Osteoblast (primary cell): ENCODE measurements at regions not wholly inside any gene's neighbourhood (a gene's known extent, or its start where the extent isn't known, plus 50 kb on each side); places are given as distances from the start of the nearest gene placed in this dataset.

Source experiments
- DNase-seq: peaks from one replicate; pipeline ENCODE4 v3.0.0; 2011; ENCODE audit warnings: low spot score, mixed read lengths; ENCODE audit not compliant: insufficient read length; ENCODE audit errors: missing footprints
- H2AFZ ChIP-seq: 2 replicates; pipeline ENCODE4 v1.6.0; 2011; ENCODE audit warnings: mild to moderate bottlenecking, low read length
- H3K27ac ChIP-seq: 2 replicates; pipeline ENCODE4 v1.5.1; 2011; ENCODE audit warnings: mild to moderate bottlenecking, low read depth, low read length, moderate library complexity
- H3K27me3 ChIP-seq: 2 replicates; pipeline ENCODE4 v1.6.0; 2012; ENCODE audit warnings: mild to moderate bottlenecking, control low read depth, inconsistent platforms, low read length, moderate library complexity; ENCODE audit not compliant: insufficient read depth
- H3K36me3 ChIP-seq: 2 replicates; pipeline ENCODE4 v1.5.1; 2011; ENCODE audit warnings: mild to moderate bottlenecking, low read length, control low read depth, moderate library complexity; ENCODE audit not compliant: insufficient read depth
- H3K4me1 ChIP-seq: 2 replicates; pipeline ENCODE4 v1.5.1; 2011; ENCODE audit warnings: mild to moderate bottlenecking, low read length, control low read depth, moderate library complexity; ENCODE audit not compliant: insufficient read depth
- H3K4me2 ChIP-seq: 2 replicates; pipeline ENCODE4 v1.6.0; 2011; ENCODE audit warnings: mild to moderate bottlenecking, low read length; ENCODE audit not compliant: insufficient read depth
- H3K4me3 ChIP-seq: fragments of 200-600 bp; sonication (generic); 3 replicates; pipeline ENCODE4 v1.5.1; 2012; ENCODE audit warnings: mild to moderate bottlenecking, low read length, inconsistent platforms; ENCODE audit not compliant: insufficient read depth
- H3K79me2 ChIP-seq: 2 replicates; pipeline ENCODE4 v1.6.0; 2012; ENCODE audit warnings: mild to moderate bottlenecking, low read length, control low read depth, inconsistent platforms; ENCODE audit not compliant: insufficient read depth
- H3K9me3 ChIP-seq: 2 replicates; pipeline ENCODE4 v1.5.1; 2011; ENCODE audit warnings: low read depth, low read length, control low read depth
- H4K20me1 ChIP-seq: 2 replicates; pipeline ENCODE4 v1.6.0; 2012; ENCODE audit warnings: mild to moderate bottlenecking, low read length, control low read depth; ENCODE audit not compliant: insufficient read depth
- CTCF ChIP-seq: IDR thresholded peaks from 2 replicates; pipeline ENCODE4 v1.5.1; 2011; ENCODE audit warnings: mild to moderate bottlenecking, low read depth, low read length, moderate library complexity; ENCODE audit errors: extremely low read depth

- Histone ChIP-seq H3K27me3 (no peaks in the 10 kb centered on the region), H3K79me2 (no peaks in the 10 kb centered on the region), H2AFZ (no peak overlapping the region), H4K20me1 (no peaks in the 10 kb centered on the region), H3K36me3 (no peaks in the 10 kb centered on the region), H3K9me3 (no peaks in the 10 kb centered on the region), H3K27ac (no peak overlapping the region), H3K4me1 (no peaks in the 10 kb centered on the region), H3K4me3 (no peak overlapping the region), H3K4me2 (no peak overlapping the region)
- TF ChIP-seq CTCF: no peak
- DNase-seq: no peak
These were observed 1993.4 kb downstream of the EFNA5 start for GRCh38 chr5:105677291-105677690.

- Histone ChIP-seq H3K4me3 (no peak overlapping the region), H2AFZ (no peak overlapping the region), H3K4me1 (no peaks in the 10 kb centered on the region), H3K36me3 (no peaks in the 10 kb centered on the region), H3K27me3 (no peaks in the 10 kb centered on the region), H3K79me2 (no peaks in the 10 kb centered on the region), H4K20me1 (no peaks in the 10 kb centered on the region), H3K4me2 (no peak overlapping the region), H3K27ac (no peak overlapping the region), H3K9me3 (no peaks in the 10 kb centered on the region)
- no peak for DNase-seq
- no peak for TF ChIP-seq CTCF
These were observed 2000.1 kb downstream of the EFNA5 start for GRCh38 chr5:105670596-105670995.

GRCh38 chr5:105663671-105664070, 2007.1 kb downstream of the EFNA5 start:
- H3K79me2 ChIP-seq: no peaks in the 10 kb centered on the region
- no peak for TF ChIP-seq CTCF
- no peaks in the 10 kb centered on the region for H3K4me1 ChIP-seq
- H3K9me3 ChIP-seq: no peaks in the 10 kb centered on the region
- H4K20me1 ChIP-seq: no peaks in the 10 kb centered on the region
- no peak overlapping the region for H3K27ac ChIP-seq
- no peaks in the 10 kb centered on the region for H3K27me3 ChIP-seq
- H2AFZ ChIP-seq: no peak overlapping the region
- DNase-seq: no peak
- no peak overlapping the region for H3K4me2 ChIP-seq
- H3K36me3 ChIP-seq: no peaks in the 10 kb centered on the region
- H3K4me3 ChIP-seq: no peak overlapping the region

GRCh38 chr5:105659396-105659795, 2011.3 kb downstream of the EFNA5 start:
- H3K79me2 ChIP-seq: no peaks in the 10 kb centered on the region
- no peak overlapping the region for H3K4me2 ChIP-seq
- H3K4me1 ChIP-seq: no peaks in the 10 kb centered on the region
- no peaks in the 10 kb centered on the region for H3K9me3 ChIP-seq
- peak; percentile 29 for DNase-seq
- no peak overlapping the region for H2AFZ ChIP-seq
- H4K20me1 ChIP-seq: no peaks in the 10 kb centered on the region
- H3K27ac ChIP-seq: no peak overlapping the region
- no peaks in the 10 kb centered on the region for H3K36me3 ChIP-seq
- no peak overlapping the region for H3K4me3 ChIP-seq
- TF ChIP-seq CTCF: no peak
- H3K27me3 ChIP-seq: no peaks in the 10 kb centered on the region
